IPS-NIHi7 (cell line): ENCODE measurements at regions not wholly inside any gene's neighbourhood (a gene's known extent, or its start where the extent isn't known, plus 50 kb on each side); places are given as distances from the start of the nearest gene placed in this dataset.
"Not testable (repeated sequence)": the region's sequence is repeated elsewhere in the genome, so short reads cannot be mapped to it uniquely, and the experiment has no call there.

Experiments used
- DNase-seq: peaks from one replicate; pipeline ENCODE4 v3.0.0; 2012; ENCODE audit warnings: mixed read lengths; ENCODE audit errors: extremely low spot score

GRCh38 chr4:138507522-138507921 is 265.4 kb upstream of the SLC7A11 start:
- DNase-seq: no peak

- DNase-seq: no peak
Observed at GRCh38 chr4:138501614-138502013, 259.5 kb upstream of the SLC7A11 start.

- DNase-seq: no peak
Observed at GRCh38 chr4:138500869-138501268, 258.7 kb upstream of the SLC7A11 start.

- DNase-seq: no peak
Observed at GRCh38 chr4:138499627-138500026, 257.5 kb upstream of the SLC7A11 start.

- peak; percentile 41 for DNase-seq
Observed at GRCh38 chr4:138494931-138495330, 252.8 kb upstream of the SLC7A11 start.

GRCh38 chr4:138494116-138494515 is 252.0 kb upstream of the SLC7A11 start:
- DNase-seq: no peak

- no peak for DNase-seq
Observed at GRCh38 chr4:138492176-138492575, 250.0 kb upstream of the SLC7A11 start.

- no peak for DNase-seq
Observed at GRCh38 chr4:138488533-138488932, 246.4 kb upstream of the SLC7A11 start.

GRCh38 chr4:138487670-138488069 is 245.5 kb upstream of the SLC7A11 start:
- DNase-seq: no peak

- no peak for DNase-seq
Observed at GRCh38 chr4:138487230-138487629, 245.1 kb upstream of the SLC7A11 start.

GRCh38 chr4:138485498-138485897 is 243.3 kb upstream of the SLC7A11 start:
- no peak for DNase-seq

- no peak for DNase-seq
Observed at GRCh38 chr4:138475116-138475515, 233.0 kb upstream of the SLC7A11 start.

- no peak for DNase-seq
Observed at GRCh38 chr4:138473339-138473738, 231.2 kb upstream of the SLC7A11 start.

- no peak for DNase-seq
Observed at GRCh38 chr4:138460477-138461414, 218.6 kb upstream of the SLC7A11 start.

GRCh38 chr4:138458751-138459150 is 216.6 kb upstream of the SLC7A11 start:
- no peak for DNase-seq

- not testable (repeated sequence) for DNase-seq
Observed at GRCh38 chr4:138456349-138456748, 214.2 kb upstream of the SLC7A11 start.

GRCh38 chr4:138455097-138455496 is 212.9 kb upstream of the SLC7A11 start:
- no peak for DNase-seq

- no peak for DNase-seq
Observed at GRCh38 chr4:138452826-138453225, 210.7 kb upstream of the SLC7A11 start.

- DNase-seq: no peak
Observed at GRCh38 chr4:138451276-138451663, 209.1 kb upstream of the SLC7A11 start.

GRCh38 chr4:138450546-138451275 is 208.6 kb upstream of the SLC7A11 start:
- no peak for DNase-seq

GRCh38 chr4:138449938-138450337 is 207.8 kb upstream of the SLC7A11 start:
- no peak for DNase-seq

- DNase-seq: no peak
Observed at GRCh38 chr4:138448169-138448568, 206.0 kb upstream of the SLC7A11 start.

GRCh38 chr4:138446456-138446855 is 204.3 kb upstream of the SLC7A11 start:
- DNase-seq: no peak
